Panc1 (cell line): ENCODE measurements at regions not wholly inside any gene's neighbourhood (a gene's known extent, or its start where the extent isn't known, plus 50 kb on each side); places are given as distances from the start of the nearest gene placed in this dataset.

Experiments
- ATAC-seq: fragments of 200-7000 bp; cut with Tn5 transposase; 2 replicates; pipeline ENCODE4 v1.9.1; 2020; ENCODE audit warnings: mild to moderate bottlenecking, moderate library complexity
- BruUV-seq: library from RNA; stranded (reverse); fragments of 400-500 nt; replicated peaks from 2 replicates; lab custom pipeline; 2021; lab: Mats Ljungman, UMichigan
- CTCF ChIA-PET: fragments of 300-600 bp; sonication (Branson Sonifier 250); formaldehyde crosslinking; loops from one replicate; lab custom pipeline; 2022; ENCODE audit warnings: antibody characterized with exemption; lab: Charles Lee
- POLR2A ChIA-PET: fragments of 300-600 bp; sonication (Branson Sonifier 250); formaldehyde crosslinking; loops from one replicate; lab custom pipeline; 2022; ENCODE audit warnings: antibody characterized with exemption; lab: Charles Lee
- DNase-seq: peaks from one replicate; pipeline ENCODE4 v3.0.0-alpha.2; 2010; ENCODE audit warnings: low read depth, low spot score
- H3K27ac ChIP-seq: 2 replicates; pipeline ENCODE4 v1.5.1; 2011; ENCODE audit warnings: mild to moderate bottlenecking, low read length, inconsistent platforms
- H3K27me3 ChIP-seq: fragments of 200-500 bp; sonication (Bioruptor generic); 2 replicates; pipeline ENCODE4 v1.6.0; 2014; ENCODE audit warnings: low read length, inconsistent platforms; ENCODE audit not compliant: control insufficient read depth, insufficient read depth
- H3K36me3 ChIP-seq: fragments of 200-500 bp; sonication (Bioruptor generic); 2 replicates; pipeline ENCODE4 v1.5.1; 2014; ENCODE audit warnings: inconsistent platforms, mild to moderate bottlenecking, low read length, moderate library complexity; ENCODE audit not compliant: control insufficient read depth, insufficient read depth
- H3K4me1 ChIP-seq: 2 replicates; pipeline ENCODE4 v1.5.1; 2011; ENCODE audit warnings: inconsistent platforms, mild to moderate bottlenecking, low read length, moderate library complexity; ENCODE audit not compliant: control insufficient read depth, insufficient read depth
- H3K4me3 ChIP-seq, 2 experiments: 2 replicates each; pipeline ENCODE4 v1.5.1; 2011 to 2012; ENCODE audit warnings: low read depth in 2 of 2, low read length in 2 of 2, mild to moderate bottlenecking in 2 of 2, inconsistent platforms in 1 of 2, moderate library complexity in 1 of 2
- H3K9me3 ChIP-seq: fragments of 200-500 bp; sonication (Bioruptor generic); 2 replicates; pipeline ENCODE4 v1.5.1; 2014; ENCODE audit warnings: low read depth, mild to moderate bottlenecking, inconsistent platforms, low read length, moderate library complexity; ENCODE audit not compliant: control insufficient read depth, insufficient read depth
- POLR2AphosphoS5 ChIP-seq: IDR thresholded peaks from 2 replicates; pipeline ENCODE4 v1.6.1; 2012; ENCODE audit warnings: mild to moderate bottlenecking, low read depth, low read length, moderate library complexity
- SIN3A ChIP-seq: IDR thresholded peaks from 2 replicates; pipeline ENCODE4 v1.6.1; 2012; ENCODE audit warnings: low read depth, mild to moderate bottlenecking, low read length, moderate library complexity, borderline replicate concordance; ENCODE audit not compliant: insufficient read depth
- TCF7L2 ChIP-seq: IDR thresholded peaks from 2 replicates; pipeline ENCODE4 v1.6.1; 2011; ENCODE audit warnings: mild to moderate bottlenecking, low read depth, low read length, inconsistent platforms
- in situ Hi-C: cut with HindIII; loops from 2 replicates; pipeline ENCODE4 v1.10.0; 2016; ENCODE audit warnings: low sequenced_read_pairs, low pct_unique_long_range_greater_than_20kb
- intact Hi-C: fragments of 100-400 bp; cut with micrococcal nuclease; formaldehyde crosslinking; loops from one replicate; pipeline ENCODE4 v1.10.0; 2022; ENCODE audit not compliant: unreplicated experiment
- TF ChIP-seq, protein P1 (sequence below), 2 experiments: IDR thresholded peaks; 2 replicates each; pipeline ENCODE4 v1.6.1; 2011 to 2012; ENCODE audit warnings: low read depth in 2 of 2, control low read depth in 1 of 2, low read length in 1 of 2, mild to moderate bottlenecking in 1 of 2, moderate library complexity in 1 of 2; ENCODE audit not compliant: insufficient read depth in 1 of 2
- TF ChIP-seq, protein P2 (sequence below): fragments of 450-650 bp; IDR thresholded peaks from 2 replicates; pipeline ENCODE4 v1.5.1; 2017; ENCODE audit warnings: mild to moderate bottlenecking

DNA sequence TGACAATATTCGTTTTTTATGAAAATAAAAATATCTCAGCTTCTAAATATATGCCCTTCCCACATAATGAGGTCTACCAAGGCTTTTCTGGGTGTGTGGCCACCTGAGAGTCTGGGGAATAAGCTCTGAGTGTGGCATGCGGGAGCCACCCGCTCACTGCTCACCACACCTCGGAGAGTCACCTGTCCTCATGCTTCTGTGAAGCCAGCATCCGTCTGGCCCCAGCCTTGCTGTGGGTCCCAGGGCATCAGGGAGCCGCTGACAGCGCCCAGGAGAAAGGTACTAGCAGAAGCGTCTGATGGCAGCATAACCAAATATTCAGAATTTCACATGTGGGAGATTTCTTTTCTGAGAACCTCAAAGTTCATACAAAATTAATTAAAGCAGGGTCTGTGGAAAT is 133.2 kb upstream of the IRX4 start:
- Histone ChIP-seq H3K27me3 (peaks cover 2% of the 10 kb centered on the region; the same call in 1 of the 2 replicates), H3K27ac (no peak overlapping the region), H3K4me3 (no peak overlapping the region), H3K36me3 (no peaks in the 10 kb centered on the region), H3K9me3 (no peaks in the 10 kb centered on the region), H3K4me1 (no peaks in the 10 kb centered on the region)
- no TSS peak for BruUV-seq
- DNase-seq (no peak), ATAC-seq (no peak)
- CTCF ChIA-PET, result no interaction called here
- intact Hi-C loops, result no loop called here
- no peak for TF ChIP-seq SIN3A
- in situ Hi-C loops, result no loop called here
- POLR2A ChIA-PET, result no interaction called here

DNA sequence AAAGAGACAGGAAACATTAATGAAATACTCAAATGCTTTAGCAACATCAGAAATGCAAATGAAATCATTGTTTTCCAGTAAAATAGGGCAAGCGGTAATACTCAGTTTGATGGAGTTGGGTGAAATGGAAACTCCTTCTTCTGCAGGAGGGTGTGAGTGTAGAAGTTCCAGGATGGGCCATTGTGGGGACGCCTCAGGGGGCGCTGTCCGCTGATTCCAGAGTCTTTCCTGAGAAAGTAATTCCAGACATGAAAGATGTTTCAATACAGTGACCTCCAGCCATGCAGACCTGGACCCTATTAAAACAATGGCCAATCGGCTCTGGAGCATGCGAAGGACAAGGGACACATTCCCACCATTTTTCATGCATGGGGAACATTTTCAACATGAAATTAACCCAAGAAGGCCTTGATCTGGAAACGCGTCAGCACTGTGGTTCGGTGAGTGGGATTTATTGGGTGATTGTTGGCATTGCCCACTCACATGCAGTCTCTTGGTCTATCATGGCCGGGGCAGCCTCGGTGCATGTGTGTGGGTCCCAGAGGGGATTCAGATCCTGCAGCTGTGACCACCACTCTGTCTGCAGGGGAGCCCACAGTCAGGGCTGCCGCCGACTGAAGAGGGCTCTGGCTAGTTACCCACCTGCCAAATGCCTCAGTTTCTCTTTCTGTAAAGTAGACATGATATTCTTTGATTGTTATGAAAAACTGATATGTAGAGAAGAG is 132.6 kb upstream of the IRX4 start:
- Histone ChIP-seq H3K36me3 (no peaks in the 10 kb centered on the region), H3K4me1 (no peaks in the 10 kb centered on the region), H3K27me3 (peaks cover 2% of the 10 kb centered on the region; the same call in 1 of the 2 replicates), H3K27ac (no peak overlapping the region), H3K4me3 (no peak overlapping the region), H3K9me3 (no peaks in the 10 kb centered on the region)
- BruUV-seq, result no TSS peak
- CTCF ChIA-PET, result no interaction called here
- DNase-seq, result no peak
- TF ChIP-seq, protein P1, sequence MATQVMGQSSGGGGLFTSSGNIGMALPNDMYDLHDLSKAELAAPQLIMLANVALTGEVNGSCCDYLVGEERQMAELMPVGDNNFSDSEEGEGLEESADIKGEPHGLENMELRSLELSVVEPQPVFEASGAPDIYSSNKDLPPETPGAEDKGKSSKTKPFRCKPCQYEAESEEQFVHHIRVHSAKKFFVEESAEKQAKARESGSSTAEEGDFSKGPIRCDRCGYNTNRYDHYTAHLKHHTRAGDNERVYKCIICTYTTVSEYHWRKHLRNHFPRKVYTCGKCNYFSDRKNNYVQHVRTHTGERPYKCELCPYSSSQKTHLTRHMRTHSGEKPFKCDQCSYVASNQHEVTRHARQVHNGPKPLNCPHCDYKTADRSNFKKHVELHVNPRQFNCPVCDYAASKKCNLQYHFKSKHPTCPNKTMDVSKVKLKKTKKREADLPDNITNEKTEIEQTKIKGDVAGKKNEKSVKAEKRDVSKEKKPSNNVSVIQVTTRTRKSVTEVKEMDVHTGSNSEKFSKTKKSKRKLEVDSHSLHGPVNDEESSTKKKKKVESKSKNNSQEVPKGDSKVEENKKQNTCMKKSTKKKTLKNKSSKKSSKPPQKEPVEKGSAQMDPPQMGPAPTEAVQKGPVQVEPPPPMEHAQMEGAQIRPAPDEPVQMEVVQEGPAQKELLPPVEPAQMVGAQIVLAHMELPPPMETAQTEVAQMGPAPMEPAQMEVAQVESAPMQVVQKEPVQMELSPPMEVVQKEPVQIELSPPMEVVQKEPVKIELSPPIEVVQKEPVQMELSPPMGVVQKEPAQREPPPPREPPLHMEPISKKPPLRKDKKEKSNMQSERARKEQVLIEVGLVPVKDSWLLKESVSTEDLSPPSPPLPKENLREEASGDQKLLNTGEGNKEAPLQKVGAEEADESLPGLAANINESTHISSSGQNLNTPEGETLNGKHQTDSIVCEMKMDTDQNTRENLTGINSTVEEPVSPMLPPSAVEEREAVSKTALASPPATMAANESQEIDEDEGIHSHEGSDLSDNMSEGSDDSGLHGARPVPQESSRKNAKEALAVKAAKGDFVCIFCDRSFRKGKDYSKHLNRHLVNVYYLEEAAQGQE (IDR thresholded peaks at IDR 0.05; ENCODE audit: insufficient read depth in 1 of 2, low read depth in 2 of 2, low read length in 1 of 2), result no peak
- no peak for TF ChIP-seq TCF7L2
- no peak for TF ChIP-seq SIN3A
- no peak for TF ChIP-seq POLR2AphosphoS5
- in situ Hi-C loops, result no loop called here
- no peak for ATAC-seq
- POLR2A ChIA-PET, result no interaction called here
- intact Hi-C loops, result no loop called here

DNA sequence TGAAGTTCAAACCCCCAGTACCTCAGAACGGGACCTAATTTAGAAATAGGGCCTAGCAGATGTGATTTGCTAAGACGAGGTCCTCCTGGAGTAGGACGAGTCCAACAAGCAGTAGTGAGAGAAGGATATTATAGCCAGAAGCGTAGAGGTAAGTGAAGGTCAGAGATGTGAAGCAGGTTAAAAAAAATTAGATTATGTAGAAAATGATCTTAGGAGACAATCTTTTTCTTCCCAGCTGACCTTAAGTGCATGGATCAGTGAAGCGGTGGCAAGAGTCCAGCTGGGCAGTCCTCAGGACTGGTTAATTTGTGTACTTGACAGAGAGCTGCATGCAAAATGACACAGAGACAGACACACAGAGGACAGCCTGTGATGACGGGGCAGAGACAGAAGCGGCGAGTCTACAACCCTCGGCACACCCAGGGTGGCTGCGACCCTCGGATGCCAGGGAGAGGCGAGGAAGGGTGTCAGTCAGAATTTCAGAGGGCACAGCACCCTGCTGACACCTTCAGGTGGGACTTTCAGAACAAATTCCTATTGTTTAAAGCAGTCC is 131.4 kb upstream of the IRX4 start:
- ATAC-seq, result no peak; the same call in 1 of the 2 replicates
- in situ Hi-C loops (no loop called here), intact Hi-C loops (no loop called here)
- no TSS peak for BruUV-seq
- no peaks in the 10 kb centered on the region for H3K9me3 ChIP-seq
- H3K27ac ChIP-seq, result no peak overlapping the region
- no peak for TF ChIP-seq TCF7L2
- TF ChIP-seq, protein P2, sequence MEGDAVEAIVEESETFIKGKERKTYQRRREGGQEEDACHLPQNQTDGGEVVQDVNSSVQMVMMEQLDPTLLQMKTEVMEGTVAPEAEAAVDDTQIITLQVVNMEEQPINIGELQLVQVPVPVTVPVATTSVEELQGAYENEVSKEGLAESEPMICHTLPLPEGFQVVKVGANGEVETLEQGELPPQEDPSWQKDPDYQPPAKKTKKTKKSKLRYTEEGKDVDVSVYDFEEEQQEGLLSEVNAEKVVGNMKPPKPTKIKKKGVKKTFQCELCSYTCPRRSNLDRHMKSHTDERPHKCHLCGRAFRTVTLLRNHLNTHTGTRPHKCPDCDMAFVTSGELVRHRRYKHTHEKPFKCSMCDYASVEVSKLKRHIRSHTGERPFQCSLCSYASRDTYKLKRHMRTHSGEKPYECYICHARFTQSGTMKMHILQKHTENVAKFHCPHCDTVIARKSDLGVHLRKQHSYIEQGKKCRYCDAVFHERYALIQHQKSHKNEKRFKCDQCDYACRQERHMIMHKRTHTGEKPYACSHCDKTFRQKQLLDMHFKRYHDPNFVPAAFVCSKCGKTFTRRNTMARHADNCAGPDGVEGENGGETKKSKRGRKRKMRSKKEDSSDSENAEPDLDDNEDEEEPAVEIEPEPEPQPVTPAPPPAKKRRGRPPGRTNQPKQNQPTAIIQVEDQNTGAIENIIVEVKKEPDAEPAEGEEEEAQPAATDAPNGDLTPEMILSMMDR, result no peak
- TF ChIP-seq, protein P1 (IDR thresholded peaks at IDR 0.05; ENCODE audit: insufficient read depth in 1 of 2, low read depth in 2 of 2, low read length in 1 of 2), result no peak
- TF ChIP-seq SIN3A, result no peak
- no peak for TF ChIP-seq POLR2AphosphoS5
- H3K36me3 ChIP-seq, result no peaks in the 10 kb centered on the region
- H3K4me3 ChIP-seq, result no peak overlapping the region
- no peaks in the 10 kb centered on the region for H3K4me1 ChIP-seq
- ChIA-PET CTCF (no interaction called here), POLR2A (no interaction called here)
- H3K27me3 ChIP-seq, result peaks cover 2% of the 10 kb centered on the region; the same call in 1 of the 2 replicates
- DNase-seq, result no peak
